ENCODE measurements at regions not wholly inside any gene's neighbourhood (a gene's known extent, or its start where the extent isn't known, plus 50 kb on each side); places are given as distances from the start of the nearest gene placed in this dataset.

- Histone ChIP-seq H3K36me3 (no peaks in the 10 kb centered on the region), H3K4me1 (no peaks in the 10 kb centered on the region), H3K27ac (no peak overlapping the region), H3K4me3 (peak overlapping the region; percentile 25 to 36), H3K27me3 (no peaks in the 10 kb centered on the region), H3K9me3 (peaks cover 0 to 4% of the 10 kb centered on the region in 2 donors)
- intact Hi-C loops (cut with DNase I; ENCODE audit: low total_unique reads): loop anchor here (5.0 kb wide), 1 partner anchor 211 kb away; no protein-coding TSS in a partner anchor
- DNase-seq: peak; percentile 74 to 81
- peak; percentile 75 to 94 (median 81) for TF ChIP-seq CTCF (IDR thresholded peaks at IDR 0.05)
- no peak for TF ChIP-seq POLR2A (IDR thresholded peaks at IDR 0.05)
Observed at GRCh38 chr6:166097914-166098522, 69.6 kb downstream of the TBXT start.

GRCh38 chr6:166087852-166088251, 79.8 kb downstream of the TBXT start:
- no peak for DNase-seq
- Histone ChIP-seq H3K9me3 (no peaks in the 10 kb centered on the region), H3K4me1 (no peaks in the 10 kb centered on the region), H3K36me3 (no peaks in the 10 kb centered on the region), H3K4me3 (no peak overlapping the region), H3K27ac (no peak overlapping the region), H3K27me3 (no peaks in the 10 kb centered on the region)
- no peak for TF ChIP-seq CTCF (IDR thresholded peaks at IDR 0.05)
- no peak for TF ChIP-seq POLR2A (IDR thresholded peaks at IDR 0.05)
- intact Hi-C loops (cut with DNase I; ENCODE audit: low total_unique reads): no loop called here

- H3K27me3 ChIP-seq: no peaks in the 10 kb centered on the region
Observed at GRCh38 chr6:166087246-166087645, 80.4 kb downstream of the TBXT start.

GRCh38 chr6:166085500-166085899, 82.2 kb downstream of the TBXT start:
- TF ChIP-seq POLR2A (IDR thresholded peaks at IDR 0.05) (no peak), CTCF (IDR thresholded peaks at IDR 0.05) (no peak)
- Histone ChIP-seq H3K9me3 (no peaks in the 10 kb centered on the region), H3K4me3 (no peak overlapping the region), H3K27ac (no peak overlapping the region), H3K4me1 (no peaks in the 10 kb centered on the region), H3K36me3 (no peaks in the 10 kb centered on the region), H3K27me3 (no peaks in the 10 kb centered on the region)
- intact Hi-C loops (cut with DNase I; ENCODE audit: low total_unique reads): no loop called here
- no peak for DNase-seq

More at GRCh38 chr6:166087246-166087645, 80.4 kb downstream of the TBXT start:
- H3K4me1 ChIP-seq: no peaks in the 10 kb centered on the region
- no peaks in the 10 kb centered on the region for H3K9me3 ChIP-seq
- no peak overlapping the region for H3K4me3 ChIP-seq
- H3K27ac ChIP-seq: no peak overlapping the region
- no peaks in the 10 kb centered on the region for H3K36me3 ChIP-seq
- TF ChIP-seq CTCF (IDR thresholded peaks at IDR 0.05): no peak
- no peak for TF ChIP-seq POLR2A (IDR thresholded peaks at IDR 0.05)
- intact Hi-C loops (cut with DNase I; ENCODE audit: low total_unique reads): no loop called here
- DNase-seq: no peak

GRCh38 chr6:166084951-166085350, 82.7 kb downstream of the TBXT start:
- no peaks in the 10 kb centered on the region for H3K36me3 ChIP-seq
- no peaks in the 10 kb centered on the region for H3K4me1 ChIP-seq
- H3K27ac ChIP-seq: no peak overlapping the region
- no peak overlapping the region for H3K4me3 ChIP-seq
- no peak for DNase-seq
- H3K27me3 ChIP-seq: no peaks in the 10 kb centered on the region
- no peaks in the 10 kb centered on the region for H3K9me3 ChIP-seq
- TF ChIP-seq CTCF (IDR thresholded peaks at IDR 0.05) (no peak), POLR2A (IDR thresholded peaks at IDR 0.05) (no peak)
- intact Hi-C loops (cut with DNase I; ENCODE audit: low total_unique reads): no loop called here

All from uterus (tissue), 3 donors.